ENCODE measurements at regions not wholly inside any gene's neighbourhood (a gene's known extent, or its start where the extent isn't known, plus 50 kb on each side); places are given as distances from the start of the nearest gene placed in this dataset.

DNA sequence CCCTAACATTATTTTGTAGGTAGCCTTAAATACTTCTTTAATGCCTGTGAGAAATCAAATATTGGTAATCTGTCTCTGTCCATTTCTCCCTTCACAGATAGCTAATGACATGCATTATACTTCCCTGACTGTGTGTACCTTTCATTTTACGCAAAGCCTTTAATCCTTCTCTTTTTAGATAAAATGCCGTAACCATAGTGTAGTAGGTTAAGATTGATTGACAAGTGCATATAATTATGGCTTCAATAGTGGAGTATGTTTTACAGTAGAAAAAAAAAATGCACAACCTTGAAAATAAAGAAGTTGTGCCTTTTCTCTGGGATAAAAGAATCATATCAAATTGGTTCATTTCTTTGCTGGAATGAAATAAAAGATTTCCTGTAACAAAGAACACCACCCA, 559.6 kb upstream of the GRAMD2B start:
- no peaks in the 10 kb centered on the region for H3K27me3 ChIP-seq (ENCODE audit: control insufficient read depth in 2 of 2, insufficient read depth in 2 of 2, low read length in 2 of 2)
- H3K27ac ChIP-seq (ENCODE audit: low read depth, low read length) = no peak overlapping the region
- H3K27ac Mint-ChIP-seq = no peak overlapping the region
- H3K4me3 Mint-ChIP-seq = no peak overlapping the region
- no peak overlapping the region for H3K4me3 ChIP-seq (ENCODE audit: low read length)
- H3K4me1 ChIP-seq (ENCODE audit: control insufficient read depth in 2 of 2, insufficient read depth in 2 of 2, low read length in 2 of 2) = no peaks in the 10 kb centered on the region
- DNase-seq = no peak
- H3K36me3 ChIP-seq (ENCODE audit: control insufficient read depth in 2 of 3, insufficient read depth in 3 of 3, low read length in 3 of 3) = no peaks in the 10 kb centered on the region
- CTCF ChIA-PET = no interaction called here
- H3K9me3 ChIP-seq (ENCODE audit: control insufficient read depth in 2 of 3, low read length in 3 of 3) = no peaks in the 10 kb centered on the region
- H3K9me3 Mint-ChIP-seq = peaks cover 0 to 11% (median 5%) of the 10 kb centered on the region in 11 donors
- ATAC-seq = no peak
- intact Hi-C loops (cut with micrococcal nuclease) = no loop called here
- H3K4me1 Mint-ChIP-seq = no peaks in the 10 kb centered on the region
- no peaks in the 10 kb centered on the region for H3K27me3 Mint-ChIP-seq
- H3K36me3 Mint-ChIP-seq = no peaks in the 10 kb centered on the region
- POLR2A ChIA-PET = no interaction called here

DNA sequence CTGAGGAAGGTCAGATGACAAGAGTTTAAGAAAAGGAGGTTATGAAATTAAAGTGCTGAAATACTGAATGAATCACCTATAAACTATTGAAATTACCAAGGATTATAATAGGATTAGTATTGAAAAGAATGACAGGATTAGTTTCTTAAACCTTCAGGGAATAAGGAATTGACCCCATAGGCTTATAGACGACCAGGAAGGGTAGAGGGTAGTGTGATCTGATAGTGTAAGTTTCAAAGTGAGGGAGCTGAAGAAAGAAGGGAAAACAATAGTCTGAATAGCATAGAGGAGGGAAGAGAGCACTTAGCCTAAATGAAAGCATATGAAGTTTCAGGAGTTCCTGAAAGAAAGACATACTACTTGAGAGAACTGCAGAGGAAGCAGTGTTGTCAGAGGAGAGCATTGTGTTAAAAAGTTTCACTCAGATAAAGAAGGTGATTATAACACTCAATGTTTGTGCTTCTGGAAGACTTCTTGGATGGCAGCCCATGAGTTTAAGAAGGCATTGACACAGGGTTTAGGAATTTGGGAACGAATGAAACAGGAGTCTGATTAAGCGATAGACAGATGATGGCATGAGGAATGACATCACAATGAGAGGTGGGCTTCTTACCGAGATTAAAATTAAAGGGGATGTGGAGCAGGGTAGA, 557.9 kb upstream of the GRAMD2B start:
- Histone ChIP-seq H3K27me3 (ENCODE audit: control insufficient read depth in 2 of 2, insufficient read depth in 2 of 2, low read length in 2 of 2) (no peaks in the 10 kb centered on the region), H3K9me3 (ENCODE audit: control insufficient read depth in 2 of 3, low read length in 3 of 3) (no peaks in the 10 kb centered on the region), H3K4me3 (ENCODE audit: low read length) (no peak overlapping the region), H3K27ac (ENCODE audit: low read depth, low read length) (no peak overlapping the region), H3K4me1 (ENCODE audit: control insufficient read depth in 2 of 2, insufficient read depth in 2 of 2, low read length in 2 of 2) (no peaks in the 10 kb centered on the region), H3K36me3 (ENCODE audit: control insufficient read depth in 2 of 3, insufficient read depth in 3 of 3, low read length in 3 of 3) (no peaks in the 10 kb centered on the region)
- POLR2A ChIA-PET = no interaction called here
- DNase-seq (no peak), ATAC-seq (no peak)
- CTCF ChIA-PET = no interaction called here
- H3K27ac Mint-ChIP-seq = no peak overlapping the region
- H3K4me3 Mint-ChIP-seq = no peak overlapping the region
- no peaks in the 10 kb centered on the region for H3K27me3 Mint-ChIP-seq
- H3K4me1 Mint-ChIP-seq = no peaks in the 10 kb centered on the region
- intact Hi-C loops (cut with micrococcal nuclease) = no loop called here
- peaks cover 0 to 14% (median 5%) of the 10 kb centered on the region in 11 donors for H3K9me3 Mint-ChIP-seq
- H3K36me3 Mint-ChIP-seq = no peaks in the 10 kb centered on the region

DNA sequence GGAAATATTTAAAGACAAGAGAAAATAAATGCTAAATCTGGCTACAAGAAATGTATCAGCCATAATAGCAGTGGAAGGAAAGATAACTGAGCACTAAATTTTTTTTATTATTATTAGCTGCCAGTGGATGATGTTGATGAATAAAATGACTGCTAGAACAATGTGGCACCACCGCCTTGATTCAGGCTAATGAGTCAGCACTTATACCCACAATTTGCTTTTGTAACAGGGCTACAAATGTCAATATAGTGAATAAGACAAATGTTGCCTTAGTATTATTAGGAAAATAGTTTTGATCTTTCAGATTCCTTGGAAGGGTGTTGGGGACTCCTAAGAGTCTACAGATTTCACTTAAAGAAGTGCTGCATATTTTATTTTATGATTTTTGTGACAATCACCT, 555.2 kb upstream of the GRAMD2B start:
- no peak for ATAC-seq
- intact Hi-C loops (cut with micrococcal nuclease) = no loop called here
- H3K27ac Mint-ChIP-seq = no peak overlapping the region

DNA sequence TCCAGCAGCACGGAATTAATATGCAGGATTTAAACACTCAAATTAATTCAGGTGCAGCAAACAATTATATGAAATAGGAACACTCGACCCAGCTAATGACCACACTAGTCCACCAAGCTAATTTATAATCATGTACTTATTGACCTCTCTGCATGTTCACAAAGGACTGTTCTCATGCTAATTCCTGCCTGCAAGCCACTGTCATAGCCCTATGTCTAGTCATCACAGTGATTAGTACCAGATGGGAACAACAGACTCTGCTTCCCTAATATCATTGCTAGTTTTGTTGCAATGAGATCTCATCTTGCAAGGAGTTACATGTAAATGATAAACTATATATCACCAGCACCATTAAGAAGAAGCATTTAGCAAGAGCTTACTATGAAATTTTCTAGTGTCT, 553.0 kb upstream of the GRAMD2B start:
- Histone ChIP-seq H3K36me3 (ENCODE audit: control insufficient read depth in 2 of 3, insufficient read depth in 3 of 3, low read length in 3 of 3) (no peaks in the 10 kb centered on the region), H3K27me3 (ENCODE audit: control insufficient read depth in 2 of 2, insufficient read depth in 2 of 2, low read length in 2 of 2) (no peaks in the 10 kb centered on the region), H3K4me1 (ENCODE audit: control insufficient read depth in 2 of 2, insufficient read depth in 2 of 2, low read length in 2 of 2) (no peaks in the 10 kb centered on the region), H3K9me3 (ENCODE audit: control insufficient read depth in 2 of 3, low read length in 3 of 3) (no peaks in the 10 kb centered on the region), H3K27ac (ENCODE audit: low read depth, low read length) (no peak overlapping the region), H3K4me3 (ENCODE audit: low read length) (no peak overlapping the region)
- ATAC-seq (no peak), DNase-seq (no peak)
- no peaks in the 10 kb centered on the region for H3K36me3 Mint-ChIP-seq
- intact Hi-C loops (cut with micrococcal nuclease) = no loop called here
- H3K27me3 Mint-ChIP-seq = no peaks in the 10 kb centered on the region
- peaks cover 0 to 27% (median 6%) of the 10 kb centered on the region in 11 donors for H3K9me3 Mint-ChIP-seq
- no peaks in the 10 kb centered on the region for H3K4me1 Mint-ChIP-seq
- no peak overlapping the region for H3K27ac Mint-ChIP-seq
- CTCF ChIA-PET = no interaction called here
- no peak overlapping the region for H3K4me3 Mint-ChIP-seq
- POLR2A ChIA-PET = no interaction called here

More for the DNA sequence above, 555.2 kb upstream of the GRAMD2B start:
- H3K27me3 ChIP-seq (ENCODE audit: control insufficient read depth in 2 of 2, insufficient read depth in 2 of 2, low read length in 2 of 2) = no peaks in the 10 kb centered on the region
- H3K4me1 Mint-ChIP-seq = no peaks in the 10 kb centered on the region
- no peak for DNase-seq
- peaks cover 0 to 21% (median 3%) of the 10 kb centered on the region in 11 donors for H3K9me3 Mint-ChIP-seq
- POLR2A ChIA-PET = no interaction called here
- no peak overlapping the region for H3K4me3 Mint-ChIP-seq
- no peaks in the 10 kb centered on the region for H3K4me1 ChIP-seq (ENCODE audit: control insufficient read depth in 2 of 2, insufficient read depth in 2 of 2, low read length in 2 of 2)
- CTCF ChIA-PET = no interaction called here
- no peaks in the 10 kb centered on the region for H3K36me3 Mint-ChIP-seq
- no peaks in the 10 kb centered on the region for H3K27me3 Mint-ChIP-seq
- no peak overlapping the region for H3K27ac ChIP-seq (ENCODE audit: low read depth, low read length)
- no peaks in the 10 kb centered on the region for H3K9me3 ChIP-seq (ENCODE audit: control insufficient read depth in 2 of 3, low read length in 3 of 3)
- H3K36me3 ChIP-seq (ENCODE audit: control insufficient read depth in 2 of 3, insufficient read depth in 3 of 3, low read length in 3 of 3) = no peaks in the 10 kb centered on the region
- no peak overlapping the region for H3K4me3 ChIP-seq (ENCODE audit: low read length)

DNA sequence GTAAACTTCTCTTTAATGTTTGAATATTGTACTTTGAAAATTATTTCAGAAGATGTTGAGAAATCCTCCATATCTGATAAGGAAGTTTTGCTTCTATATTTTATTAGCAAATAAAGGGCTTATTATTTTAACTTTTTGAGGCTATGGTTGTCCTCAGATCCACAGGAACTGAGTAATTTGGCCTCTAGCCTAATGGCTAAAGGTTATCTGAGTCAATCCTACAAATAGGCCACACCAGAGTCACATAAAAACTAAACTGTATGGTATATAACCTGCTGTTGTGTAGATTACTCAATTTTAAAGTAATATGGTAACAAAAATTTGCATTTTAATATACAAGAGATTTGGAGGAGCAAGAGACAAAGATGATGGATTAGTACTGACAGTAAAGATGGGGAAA, 549.2 kb upstream of the GRAMD2B start:
- no peaks in the 10 kb centered on the region for H3K27me3 Mint-ChIP-seq
- no peak overlapping the region for H3K4me3 Mint-ChIP-seq
- ATAC-seq = no peak
- intact Hi-C loops (cut with micrococcal nuclease) = no loop called here
- CTCF ChIA-PET = no interaction called here
- H3K36me3 Mint-ChIP-seq = no peaks in the 10 kb centered on the region
- peaks cover 0 to 19% (median 3%) of the 10 kb centered on the region in 11 donors for H3K9me3 Mint-ChIP-seq
- H3K4me1 Mint-ChIP-seq = no peaks in the 10 kb centered on the region
- no peak for DNase-seq
- H3K27me3 ChIP-seq (ENCODE audit: control insufficient read depth in 2 of 2, insufficient read depth in 2 of 2, low read length in 2 of 2) = no peaks in the 10 kb centered on the region
- no peaks in the 10 kb centered on the region for H3K36me3 ChIP-seq (ENCODE audit: control insufficient read depth in 2 of 3, insufficient read depth in 3 of 3, low read length in 3 of 3)
- POLR2A ChIA-PET = no interaction called here
- H3K27ac ChIP-seq (ENCODE audit: low read depth, low read length) = no peak overlapping the region
- H3K4me3 ChIP-seq (ENCODE audit: low read length) = no peak overlapping the region
- no peak overlapping the region for H3K27ac Mint-ChIP-seq
- H3K9me3 ChIP-seq (ENCODE audit: control insufficient read depth in 2 of 3, low read length in 3 of 3) = no peaks in the 10 kb centered on the region
- no peaks in the 10 kb centered on the region for H3K4me1 ChIP-seq (ENCODE audit: control insufficient read depth in 2 of 2, insufficient read depth in 2 of 2, low read length in 2 of 2)

DNA sequence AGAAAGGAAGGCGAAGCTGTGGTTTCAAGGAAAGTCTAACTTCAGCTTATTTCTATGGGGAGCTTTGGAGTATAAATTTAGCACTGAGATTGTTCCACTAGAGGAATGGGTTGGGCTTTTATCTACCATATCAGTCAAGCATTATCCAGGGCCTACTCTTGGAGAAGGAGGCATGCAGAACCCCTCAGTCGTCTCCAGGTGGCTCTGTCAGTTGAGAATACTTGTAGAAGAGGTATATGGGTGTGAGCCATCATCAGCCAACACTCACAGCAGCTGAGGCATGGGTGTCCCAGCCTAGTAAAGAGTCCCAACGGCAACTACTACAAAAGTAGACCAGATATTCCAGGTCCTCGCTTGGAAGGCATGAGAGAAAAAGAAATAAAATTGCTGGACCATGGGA, 548.5 kb upstream of the GRAMD2B start:
- DNase-seq (no peak), ATAC-seq (no peak)
- POLR2A ChIA-PET = no interaction called here
- no peak overlapping the region for H3K4me3 Mint-ChIP-seq
- no peaks in the 10 kb centered on the region for H3K36me3 Mint-ChIP-seq
- H3K27me3 ChIP-seq (ENCODE audit: control insufficient read depth in 2 of 2, insufficient read depth in 2 of 2, low read length in 2 of 2) = no peaks in the 10 kb centered on the region
- H3K9me3 Mint-ChIP-seq = peaks cover 0 to 19% (median 4%) of the 10 kb centered on the region in 11 donors
- no peaks in the 10 kb centered on the region for H3K4me1 Mint-ChIP-seq
- H3K9me3 ChIP-seq (ENCODE audit: control insufficient read depth in 2 of 3, low read length in 3 of 3) = no peaks in the 10 kb centered on the region
- CTCF ChIA-PET = no interaction called here
- H3K4me1 ChIP-seq (ENCODE audit: control insufficient read depth in 2 of 2, insufficient read depth in 2 of 2, low read length in 2 of 2) = no peaks in the 10 kb centered on the region
- H3K4me3 ChIP-seq (ENCODE audit: low read length) = no peak overlapping the region
- no peak overlapping the region for H3K27ac ChIP-seq (ENCODE audit: low read depth, low read length)
- H3K27me3 Mint-ChIP-seq = no peaks in the 10 kb centered on the region
- intact Hi-C loops (cut with micrococcal nuclease) = no loop called here
- no peak overlapping the region for H3K27ac Mint-ChIP-seq
- no peaks in the 10 kb centered on the region for H3K36me3 ChIP-seq (ENCODE audit: control insufficient read depth in 2 of 3, insufficient read depth in 3 of 3, low read length in 3 of 3)

DNA sequence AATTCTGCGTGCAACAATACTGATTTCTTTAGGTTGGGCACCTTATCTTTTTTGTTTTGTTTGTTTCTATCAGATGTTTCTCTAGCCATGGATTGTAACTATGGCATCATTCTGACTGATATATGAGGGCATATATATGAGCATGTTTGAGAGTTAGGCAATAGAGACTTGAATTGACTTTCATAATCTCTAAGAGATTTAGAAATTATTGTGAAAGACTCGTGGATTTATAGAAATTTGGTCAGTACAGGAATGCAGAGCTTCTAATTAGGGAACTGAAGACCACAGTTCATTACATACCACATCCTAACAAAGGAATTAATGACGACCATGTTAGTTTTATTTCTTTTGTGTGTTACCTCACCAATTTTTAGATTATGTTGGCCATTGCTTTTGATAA, 546.0 kb upstream of the GRAMD2B start:
- H3K4me1 Mint-ChIP-seq = no peaks in the 10 kb centered on the region
- H3K27ac Mint-ChIP-seq = no peak overlapping the region
- intact Hi-C loops (cut with micrococcal nuclease) = no loop called here
- H3K27me3 Mint-ChIP-seq = no peaks in the 10 kb centered on the region
- Histone ChIP-seq H3K4me3 (ENCODE audit: low read length) (no peak overlapping the region), H3K36me3 (ENCODE audit: control insufficient read depth in 2 of 3, insufficient read depth in 3 of 3, low read length in 3 of 3) (no peaks in the 10 kb centered on the region), H3K27ac (ENCODE audit: low read depth, low read length) (no peak overlapping the region), H3K27me3 (ENCODE audit: control insufficient read depth in 2 of 2, insufficient read depth in 2 of 2, low read length in 2 of 2) (no peaks in the 10 kb centered on the region), H3K4me1 (ENCODE audit: control insufficient read depth in 2 of 2, insufficient read depth in 2 of 2, low read length in 2 of 2) (no peaks in the 10 kb centered on the region), H3K9me3 (ENCODE audit: control insufficient read depth in 2 of 3, low read length in 3 of 3) (no peaks in the 10 kb centered on the region)
- DNase-seq = no peak
- no peak for ATAC-seq
- ChIA-PET CTCF (no interaction called here), POLR2A (no interaction called here)
- H3K4me3 Mint-ChIP-seq = no peak overlapping the region
- H3K36me3 Mint-ChIP-seq = no peaks in the 10 kb centered on the region
- H3K9me3 Mint-ChIP-seq = peaks cover 0 to 19% (median 5%) of the 10 kb centered on the region in 11 donors

All from naive thymus-derived CD4-positive, alpha-beta T cell (primary cell).